T1000 (cell line): ENCODE measurements at regions not wholly inside any gene's neighbourhood (a gene's known extent, or its start where the extent isn't known, plus 50 kb on each side); places are given as distances from the start of the nearest gene placed in this dataset.
A peak's percentile ranks its signal among the peaks of the same experiment; 100 is the strongest.

Source experiments
- DNase-seq: peaks from one replicate; lab custom pipeline; 2025; ENCODE audit warnings: mixed read lengths; lab: John Stamatoyannopoulos, UW

DNA sequence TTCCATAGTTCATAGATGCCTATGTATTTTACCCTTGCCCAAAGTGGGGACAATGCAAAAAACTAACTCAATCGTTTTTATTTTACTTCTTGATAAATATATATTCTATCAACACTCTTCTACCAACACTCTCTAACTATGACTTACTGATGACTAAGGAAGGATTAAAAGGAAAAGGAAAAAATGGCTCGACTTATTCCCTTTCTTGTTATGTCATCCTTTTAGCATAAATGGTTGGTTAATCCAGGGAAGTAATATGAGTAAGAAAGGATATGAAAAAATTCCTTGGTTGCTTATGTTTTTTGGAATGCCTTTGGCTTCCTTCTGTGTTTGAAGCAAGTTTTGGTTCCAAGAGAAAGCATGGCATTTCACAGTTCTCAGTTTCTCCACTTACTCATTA, 1087.1 kb downstream of the C4orf33 start:
- DNase-seq: no peak

DNA sequence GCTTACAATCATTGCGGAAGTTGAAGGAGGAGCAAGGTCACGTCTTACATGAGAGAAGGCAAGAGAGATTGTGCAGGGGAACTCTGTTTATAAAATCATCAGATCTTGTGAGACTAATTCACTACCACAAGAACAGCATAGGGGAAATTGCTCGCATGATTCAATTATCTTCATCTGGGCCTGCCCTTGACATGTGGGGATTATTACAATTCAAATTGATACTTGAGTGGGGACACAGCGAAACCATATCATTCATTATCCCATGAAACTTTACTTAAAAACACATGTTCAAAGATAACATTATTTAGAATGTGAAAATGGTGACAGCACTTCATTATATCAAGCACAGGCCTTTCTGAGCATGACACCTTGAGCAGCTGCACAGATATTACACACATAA, 1087.8 kb downstream of the C4orf33 start:
- no peak for DNase-seq

GRCh38 chr4:130185123-130185522, 1089.2 kb downstream of the C4orf33 start:
- no peak for DNase-seq

- no peak for DNase-seq
These were observed 1091.0 kb downstream of the C4orf33 start for GRCh38 chr4:130186931-130187330.

DNA sequence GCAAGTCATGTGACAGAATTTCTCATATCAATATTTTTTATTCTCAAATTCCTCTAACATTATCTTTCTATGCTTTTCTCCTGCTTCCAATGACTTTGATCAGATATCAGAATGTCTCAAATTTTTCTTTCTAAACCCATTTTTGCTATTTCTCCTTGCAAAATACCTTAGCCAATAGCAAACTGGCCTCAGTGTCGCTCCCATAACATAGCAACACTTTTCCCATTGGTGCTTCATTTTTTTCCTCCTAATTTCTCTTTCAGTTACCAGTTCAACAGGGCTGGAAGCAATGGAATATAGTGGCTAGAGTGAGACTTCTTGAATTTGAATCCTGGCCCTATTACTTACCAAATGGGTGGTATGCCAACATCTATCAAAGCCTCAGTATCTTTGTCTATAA, 1091.6 kb downstream of the C4orf33 start:
- no peak for DNase-seq

- no peak for DNase-seq
These were observed 1096.8 kb downstream of the C4orf33 start for GRCh38 chr4:130192787-130193186.

- no peak for DNase-seq
These were observed 1102.0 kb downstream of the C4orf33 start for GRCh38 chr4:130197946-130198345.

GRCh38 chr4:130203571-130203970, 1107.6 kb downstream of the C4orf33 start:
- DNase-seq: no peak

DNA sequence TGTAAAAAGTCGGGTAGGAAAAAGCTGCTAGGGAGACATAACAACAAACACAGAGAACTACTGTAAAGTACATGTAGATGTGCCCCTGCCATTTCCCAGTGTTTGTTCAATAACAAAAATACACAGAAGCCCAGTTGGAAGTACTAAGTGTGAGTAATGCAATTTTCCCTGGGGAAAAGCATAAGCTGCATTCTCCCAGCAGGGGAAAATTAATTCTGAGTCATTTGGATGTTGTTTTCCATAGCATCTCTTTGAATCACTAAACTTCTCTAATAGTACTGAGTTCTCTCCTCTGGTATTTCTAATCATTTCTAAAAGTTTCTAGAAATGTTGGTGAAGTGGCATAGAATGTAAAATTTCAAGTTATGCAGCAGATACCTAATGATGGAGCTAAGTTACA, 1114.9 kb downstream of the C4orf33 start:
- peak; percentile 4 for DNase-seq

DNA sequence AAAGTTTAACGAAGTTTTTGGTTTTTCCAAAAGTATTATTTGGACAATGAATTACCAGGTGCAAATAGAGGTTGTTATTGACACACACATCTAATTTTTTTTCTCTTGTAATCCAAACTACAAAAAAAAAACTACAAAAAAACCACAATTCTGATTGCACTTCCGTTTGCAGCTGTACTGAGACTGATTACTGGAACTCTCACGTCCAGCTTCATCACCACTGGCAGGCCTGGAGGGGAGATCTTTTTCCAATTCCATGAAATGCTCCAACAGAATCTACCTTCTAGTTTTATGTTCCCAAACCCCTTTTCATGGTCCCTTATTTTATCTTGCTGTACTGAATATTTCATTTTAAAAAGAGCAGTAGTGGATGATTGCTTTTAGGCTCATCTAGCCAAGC, 1118.3 kb downstream of the C4orf33 start:
- no peak for DNase-seq

DNA sequence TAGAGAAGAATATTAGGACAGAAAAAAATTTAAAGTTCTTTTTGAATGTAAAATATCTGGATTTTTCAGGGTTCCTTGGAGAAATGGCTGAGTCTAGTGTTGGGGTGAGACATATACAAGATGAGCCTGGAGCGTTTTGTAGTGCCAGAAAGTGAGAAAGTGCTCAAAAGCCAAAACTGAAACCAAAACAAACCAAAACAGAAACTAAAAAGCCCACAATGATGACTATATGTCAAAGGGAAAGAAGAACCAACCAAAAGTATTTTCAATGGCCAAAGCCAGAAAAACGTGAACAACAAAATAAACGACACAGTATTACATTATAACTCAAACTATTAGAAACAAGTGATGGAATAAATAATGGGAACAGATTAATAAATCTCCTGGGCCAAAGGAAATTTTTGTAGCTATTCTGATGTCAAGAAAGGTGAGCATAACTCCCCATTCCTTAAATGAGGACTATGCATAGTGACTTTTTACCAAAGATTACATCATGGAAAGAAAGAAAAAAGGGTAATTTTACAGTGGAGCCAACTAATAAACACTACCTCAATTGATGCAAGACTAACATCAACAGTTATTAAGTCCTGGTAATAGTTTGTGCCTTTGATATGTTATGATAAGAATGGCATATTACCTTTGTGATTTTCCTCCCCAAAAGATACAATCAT, 1137.6 kb downstream of the C4orf33 start:
- no peak for DNase-seq

DNA sequence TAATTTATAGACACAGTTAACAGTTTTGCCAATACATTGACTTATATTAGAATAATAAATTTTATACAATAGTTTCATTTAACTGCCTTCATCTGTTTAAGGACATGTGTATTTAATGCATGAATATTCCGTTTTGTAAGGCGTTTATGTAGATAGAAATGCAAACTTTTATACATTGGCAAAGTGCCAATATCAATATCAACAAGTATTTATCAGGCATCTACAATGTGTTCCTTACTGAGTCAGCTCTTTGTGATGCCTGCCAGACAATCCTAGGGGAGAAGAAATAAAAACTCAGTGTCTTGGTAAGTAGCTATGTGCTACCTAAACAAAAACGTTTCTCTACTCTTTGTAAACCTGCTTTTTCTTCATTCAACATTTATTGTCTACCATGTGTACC, 1142.2 kb downstream of the C4orf33 start:
- DNase-seq: no peak

DNA sequence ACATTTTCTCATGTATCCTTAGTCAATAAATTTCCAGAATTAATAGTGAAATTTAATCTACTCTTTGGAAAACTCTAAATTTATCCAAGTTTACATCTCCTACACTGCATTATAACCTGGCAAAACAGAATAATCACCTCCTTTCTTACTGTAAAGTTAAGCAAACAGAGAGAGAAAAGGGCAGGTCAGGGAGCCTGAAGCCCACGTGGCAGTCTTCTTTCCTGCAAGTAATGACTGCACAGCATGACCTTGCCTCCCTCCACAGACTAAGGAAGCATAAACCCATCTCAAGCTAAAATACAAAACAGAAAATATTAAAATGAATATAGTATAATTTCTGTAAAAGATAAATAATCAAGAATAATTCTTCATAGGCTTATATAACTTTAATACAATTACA, 1153.0 kb downstream of the C4orf33 start:
- DNase-seq: no peak

DNA sequence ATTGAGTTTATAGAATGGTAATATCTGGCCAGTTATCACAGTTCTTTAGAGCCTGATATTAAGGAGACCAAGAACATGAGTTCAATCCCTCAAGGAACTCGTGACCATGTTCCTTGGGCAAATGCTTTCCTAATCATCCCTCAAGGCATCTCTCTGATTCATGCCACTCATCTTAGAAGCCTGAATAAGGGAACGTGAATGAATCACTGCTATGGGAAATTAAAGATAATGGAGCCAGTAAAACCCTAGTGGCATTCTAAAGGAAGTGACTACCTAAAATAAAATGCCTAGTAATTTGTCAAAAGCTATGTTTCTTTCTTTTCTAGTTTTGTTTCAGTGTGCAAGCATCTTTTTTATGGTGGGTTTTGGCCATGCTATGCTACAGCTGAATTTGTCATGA, 1161.3 kb downstream of the C4orf33 start:
- DNase-seq: peak; percentile 2

DNA sequence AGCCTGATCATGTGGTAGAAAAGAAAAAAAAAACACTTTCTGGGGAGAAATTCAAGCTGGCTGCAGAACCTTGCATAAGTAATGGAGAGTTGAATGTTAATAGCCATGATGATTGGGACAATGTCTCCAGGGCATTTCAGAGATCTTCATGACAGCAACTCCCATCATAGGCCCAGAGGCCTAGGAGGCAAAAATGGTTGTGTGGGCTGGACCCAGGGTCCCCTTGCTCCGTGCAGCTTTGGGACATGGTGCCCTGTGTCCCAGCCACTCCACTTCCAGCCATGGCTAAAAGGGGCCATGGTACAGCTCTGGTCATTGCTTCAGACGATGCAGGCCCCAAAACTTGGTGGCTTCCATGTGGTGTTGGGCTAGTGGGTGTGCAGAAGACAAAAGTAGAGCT, 1170.9 kb downstream of the C4orf33 start:
- DNase-seq: no peak

DNA sequence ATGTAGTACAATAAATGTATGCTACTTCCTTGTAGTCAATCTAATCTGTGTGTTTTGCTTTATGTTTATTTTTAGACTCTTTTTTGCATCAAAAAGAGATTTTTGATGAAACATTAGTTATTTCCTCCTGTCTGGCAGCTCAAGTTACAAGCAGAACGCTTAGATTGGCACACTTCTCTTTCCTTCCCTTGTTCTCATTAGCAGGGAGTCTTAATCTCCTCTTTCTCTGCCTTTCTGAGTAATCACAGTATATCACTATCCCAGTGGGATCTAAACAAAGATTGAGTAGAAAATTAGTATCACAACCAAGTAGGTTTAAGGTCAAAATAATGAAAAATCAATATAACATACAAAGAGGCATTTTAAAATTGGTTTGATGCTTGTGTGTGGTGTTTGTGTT, 1192.6 kb downstream of the C4orf33 start:
- no peak for DNase-seq

DNA sequence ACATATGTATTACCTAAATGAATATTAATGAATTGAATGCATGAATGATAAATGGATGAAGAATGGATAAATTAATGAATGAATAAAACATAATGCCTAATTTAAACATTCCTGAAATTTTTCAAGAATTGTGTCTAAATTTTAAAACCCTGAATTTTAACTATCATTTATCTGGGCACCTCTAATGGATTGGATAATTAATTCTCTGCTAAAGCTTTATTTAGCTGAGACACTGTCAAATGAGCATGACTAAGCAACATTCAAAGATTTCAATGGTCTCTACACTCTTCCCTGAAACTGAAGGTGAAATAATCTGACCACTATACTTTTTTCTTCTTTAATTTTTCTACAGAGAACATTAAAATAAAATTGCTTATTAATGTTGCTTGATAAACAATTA, 1197.7 kb downstream of the C4orf33 start:
- DNase-seq: no peak

GRCh38 chr4:130296448-130296847, 1200.5 kb downstream of the C4orf33 start:
- DNase-seq: no peak

DNA sequence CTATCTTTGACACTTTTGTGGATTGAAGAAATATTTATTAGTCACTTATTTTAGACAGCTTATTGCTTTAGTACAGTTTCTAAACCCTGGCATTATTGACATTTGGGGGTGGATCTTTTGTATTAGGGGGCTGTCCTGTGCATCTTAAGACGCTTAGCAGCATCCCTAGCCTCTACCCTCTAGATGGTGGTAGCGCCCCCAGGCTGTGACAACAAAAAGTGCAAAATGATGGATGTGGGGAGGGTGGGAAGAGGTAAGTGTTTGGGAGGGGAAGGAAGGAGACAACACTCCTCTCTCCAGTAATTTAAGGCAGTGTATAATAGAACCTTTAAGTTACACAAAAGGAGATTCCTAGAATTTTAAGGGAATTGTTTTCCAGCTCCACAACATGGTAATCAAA, 1210.6 kb downstream of the C4orf33 start:
- DNase-seq: no peak

DNA sequence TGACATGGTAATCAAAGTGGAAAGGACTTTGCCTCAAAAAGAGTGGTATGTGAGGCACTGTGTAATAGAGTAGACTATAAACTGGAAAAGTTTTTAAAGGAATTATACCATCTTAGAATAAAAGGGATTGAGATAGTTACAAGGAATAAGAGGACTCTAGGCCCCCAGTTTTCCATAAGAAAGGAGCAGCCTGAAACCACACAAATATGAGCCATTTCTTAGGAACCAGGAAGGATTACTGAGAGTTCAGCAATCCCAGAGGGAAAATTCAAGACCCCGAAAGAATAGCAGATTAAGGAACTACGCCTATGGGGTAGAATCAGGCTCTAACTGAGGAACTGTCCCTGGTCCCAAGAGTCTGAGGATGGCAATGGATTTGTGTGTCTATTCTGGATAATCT, 1213.3 kb downstream of the C4orf33 start:
- DNase-seq: no peak

DNA sequence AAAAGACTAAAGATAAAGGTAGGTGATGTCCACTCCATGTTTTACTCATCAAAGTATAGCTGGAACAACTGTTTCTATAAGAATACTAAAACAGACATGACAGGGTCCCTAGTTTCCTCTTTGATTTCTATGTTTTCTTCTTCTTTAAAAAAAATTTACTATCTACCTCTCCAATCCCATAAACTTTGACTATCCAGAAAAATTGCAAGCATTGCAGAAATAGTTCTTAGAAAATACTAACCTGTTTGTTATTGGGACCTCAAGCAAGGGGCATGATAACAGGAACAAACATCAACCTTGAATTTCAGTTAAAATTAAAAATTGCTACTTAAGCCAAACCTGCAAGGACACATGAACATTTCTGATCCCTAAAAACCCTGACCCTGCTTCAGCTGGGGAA, 1226.5 kb downstream of the C4orf33 start:
- DNase-seq: no peak

- DNase-seq: no peak
These were observed 1233.1 kb downstream of the C4orf33 start for GRCh38 chr4:130329036-130329435.

DNA sequence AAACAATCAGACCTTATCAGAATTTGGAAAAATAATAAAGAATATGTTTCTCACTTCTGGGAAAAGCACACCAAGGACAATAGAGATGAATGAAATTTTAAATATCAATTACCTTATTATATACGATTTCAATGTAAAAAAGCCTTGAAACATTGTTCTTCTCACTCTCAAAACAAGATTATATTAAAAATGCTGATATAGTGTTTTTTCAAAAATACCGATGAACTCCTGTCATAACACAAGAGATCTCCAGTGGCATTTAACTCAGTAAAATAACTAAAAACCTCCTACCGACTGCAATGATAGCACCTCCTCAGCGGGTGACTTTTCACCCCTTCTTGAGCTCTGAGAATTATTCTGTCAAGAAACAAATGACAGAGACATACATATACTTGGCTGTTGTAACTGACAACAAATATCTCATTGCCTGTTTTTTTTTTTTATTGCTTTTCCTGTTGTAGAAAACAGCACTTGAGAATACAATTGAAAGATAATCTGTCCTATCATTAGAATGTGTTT, 1237.3 kb downstream of the C4orf33 start:
- DNase-seq: no peak

GRCh38 chr4:130335417-130336194, 1239.7 kb downstream of the C4orf33 start:
- DNase-seq: no peak
